ENCODE measurements at regions not wholly inside any gene's neighbourhood (a gene's known extent, or its start where the extent isn't known, plus 50 kb on each side); places are given as distances from the start of the nearest gene placed in this dataset.
A peak's percentile ranks its signal among the peaks of the same experiment; 100 is the strongest.

DNA sequence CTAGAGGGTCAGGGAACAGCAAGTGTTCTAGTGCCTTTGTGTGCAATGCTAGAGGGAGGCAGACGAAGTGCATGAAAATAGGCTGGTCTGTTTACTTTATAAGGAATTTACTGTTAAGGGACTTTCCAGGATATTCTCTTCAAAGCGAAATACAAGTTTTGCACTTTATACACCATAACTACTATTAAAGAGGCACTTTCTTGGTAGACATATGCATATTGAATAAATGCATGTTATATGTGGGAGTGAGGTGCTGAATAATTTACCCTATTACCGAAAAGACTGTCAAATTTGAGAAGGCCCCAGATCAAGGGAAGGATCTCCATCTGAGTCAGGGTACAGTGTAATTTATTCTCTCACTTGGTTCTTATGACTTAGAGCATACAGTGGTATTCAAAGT lies 310.5 kb downstream of the S1PR1 start:
- H3K27me3 Mint-ChIP-seq (ENCODE audit: low read depth): no peaks in the 10 kb centered on the region

DNA sequence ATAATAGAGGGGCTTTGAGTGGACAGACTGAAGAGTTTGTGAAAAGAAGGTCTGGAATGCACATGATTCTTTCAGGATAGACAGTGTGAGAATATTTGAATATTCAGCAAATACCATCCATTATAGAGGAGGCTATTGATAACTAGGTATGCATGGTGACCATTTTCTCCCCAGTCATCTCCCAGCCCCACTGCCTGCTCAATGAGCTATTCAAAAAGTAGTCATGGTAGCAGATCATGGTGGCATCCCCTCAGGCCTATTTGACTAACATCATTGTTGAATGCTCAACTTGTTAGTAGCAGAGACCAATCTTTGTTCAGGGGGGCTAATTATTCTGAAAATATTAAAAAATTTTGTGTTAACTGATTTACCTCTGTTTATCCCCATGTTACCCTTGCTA lies 311.6 kb downstream of the S1PR1 start:
- Mint-ChIP-seq H3K4me3 (no peak overlapping the region), H3K4me1 (peaks cover 34% of the 10 kb centered on the region), H3K9me3 (peaks cover 10% of the 10 kb centered on the region), H3K27me3 (ENCODE audit: low read depth) (no peaks in the 10 kb centered on the region), H3K27ac (peak overlapping the region; percentile 8), H3K36me3 (peaks cover 4% of the 10 kb centered on the region)
- no peak for DNase-seq (ENCODE audit: low spot score in 2 of 2, unreplicated experiment in 2 of 2)
- TF ChIP-seq, protein P1, sequence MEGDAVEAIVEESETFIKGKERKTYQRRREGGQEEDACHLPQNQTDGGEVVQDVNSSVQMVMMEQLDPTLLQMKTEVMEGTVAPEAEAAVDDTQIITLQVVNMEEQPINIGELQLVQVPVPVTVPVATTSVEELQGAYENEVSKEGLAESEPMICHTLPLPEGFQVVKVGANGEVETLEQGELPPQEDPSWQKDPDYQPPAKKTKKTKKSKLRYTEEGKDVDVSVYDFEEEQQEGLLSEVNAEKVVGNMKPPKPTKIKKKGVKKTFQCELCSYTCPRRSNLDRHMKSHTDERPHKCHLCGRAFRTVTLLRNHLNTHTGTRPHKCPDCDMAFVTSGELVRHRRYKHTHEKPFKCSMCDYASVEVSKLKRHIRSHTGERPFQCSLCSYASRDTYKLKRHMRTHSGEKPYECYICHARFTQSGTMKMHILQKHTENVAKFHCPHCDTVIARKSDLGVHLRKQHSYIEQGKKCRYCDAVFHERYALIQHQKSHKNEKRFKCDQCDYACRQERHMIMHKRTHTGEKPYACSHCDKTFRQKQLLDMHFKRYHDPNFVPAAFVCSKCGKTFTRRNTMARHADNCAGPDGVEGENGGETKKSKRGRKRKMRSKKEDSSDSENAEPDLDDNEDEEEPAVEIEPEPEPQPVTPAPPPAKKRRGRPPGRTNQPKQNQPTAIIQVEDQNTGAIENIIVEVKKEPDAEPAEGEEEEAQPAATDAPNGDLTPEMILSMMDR (IDR thresholded peaks at IDR 0.05; ENCODE audit: unreplicated experiment): no peak

More for the DNA sequence above, 310.5 kb downstream of the S1PR1 start:
- TF ChIP-seq, protein P1 (IDR thresholded peaks at IDR 0.05; ENCODE audit: unreplicated experiment): no peak
- Mint-ChIP-seq H3K4me1 (peaks cover 36% of the 10 kb centered on the region), H3K36me3 (peaks cover 4% of the 10 kb centered on the region), H3K27ac (peak overlapping the region; percentile 35), H3K4me3 (no peak overlapping the region), H3K9me3 (peaks cover 10% of the 10 kb centered on the region)
- no peak for DNase-seq (ENCODE audit: low spot score in 2 of 2, unreplicated experiment in 2 of 2)

DNA sequence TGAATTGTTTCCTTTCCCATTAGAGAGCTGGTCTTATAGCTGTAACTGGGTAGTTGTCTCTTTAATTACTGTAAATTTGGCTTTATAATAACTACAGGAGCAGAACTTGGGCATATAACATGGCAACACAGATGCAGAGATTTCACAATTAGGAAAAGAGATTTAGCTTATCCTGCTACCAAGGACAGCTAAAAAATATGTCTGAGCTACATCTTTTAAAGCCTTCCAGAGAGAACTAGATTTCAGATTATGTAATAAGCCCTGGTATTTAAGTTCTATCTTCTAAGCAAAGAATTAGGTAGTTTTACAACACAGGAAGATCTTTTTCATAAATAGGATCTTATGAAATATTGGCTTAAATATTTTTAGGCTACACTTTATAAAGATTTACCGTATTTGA lies 313.8 kb downstream of the S1PR1 start:
- TF ChIP-seq, protein P1 (IDR thresholded peaks at IDR 0.05; ENCODE audit: unreplicated experiment): no peak
- Mint-ChIP-seq H3K36me3 (peaks cover 9% of the 10 kb centered on the region), H3K27ac (peak overlapping the region; percentile 87), H3K4me3 (no peak overlapping the region), H3K4me1 (peaks cover 30% of the 10 kb centered on the region), H3K9me3 (peaks cover 24% of the 10 kb centered on the region), H3K27me3 (ENCODE audit: low read depth) (no peaks in the 10 kb centered on the region)
- DNase-seq (ENCODE audit: low spot score in 2 of 2, unreplicated experiment in 2 of 2): no peak

DNA sequence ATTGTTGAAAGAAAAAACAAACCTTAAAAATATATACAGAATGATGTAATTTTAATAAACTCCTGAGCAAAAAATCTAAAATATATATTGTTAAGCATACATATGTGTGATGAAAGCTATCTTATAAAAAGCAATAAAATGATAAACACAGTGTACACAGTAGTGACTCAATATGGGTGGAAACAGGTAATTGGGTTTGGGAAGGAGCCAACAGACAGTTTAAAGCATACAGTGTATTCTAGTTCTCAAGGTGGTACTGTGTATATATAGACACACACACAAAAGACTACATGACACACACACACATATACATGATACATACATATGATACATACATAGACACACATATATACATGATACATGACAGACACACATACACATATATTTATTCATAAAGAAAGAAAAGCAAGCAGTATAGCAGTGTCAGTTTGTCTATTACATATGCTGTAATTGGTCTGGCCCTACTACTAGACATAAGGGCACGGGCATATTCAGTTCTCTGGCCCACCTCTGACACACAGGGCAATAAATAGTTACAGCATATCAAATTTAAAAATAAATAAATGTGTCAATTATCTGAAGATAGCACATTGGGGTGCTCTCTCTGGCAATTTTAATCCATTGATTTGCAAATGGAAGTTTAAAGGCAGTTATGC lies 330.2 kb downstream of the S1PR1 start:
- no peaks in the 10 kb centered on the region for H3K27me3 Mint-ChIP-seq (ENCODE audit: low read depth)
- no peak overlapping the region for H3K4me3 Mint-ChIP-seq
- TF ChIP-seq, protein P1 (IDR thresholded peaks at IDR 0.05; ENCODE audit: unreplicated experiment): no peak
- H3K27ac Mint-ChIP-seq: no peak overlapping the region
- peaks cover 8% of the 10 kb centered on the region for H3K9me3 Mint-ChIP-seq
- DNase-seq (ENCODE audit: low spot score in 2 of 2, unreplicated experiment in 2 of 2): no peak
- peaks cover 3% of the 10 kb centered on the region for H3K36me3 Mint-ChIP-seq
- peaks cover 9% of the 10 kb centered on the region for H3K4me1 Mint-ChIP-seq

DNA sequence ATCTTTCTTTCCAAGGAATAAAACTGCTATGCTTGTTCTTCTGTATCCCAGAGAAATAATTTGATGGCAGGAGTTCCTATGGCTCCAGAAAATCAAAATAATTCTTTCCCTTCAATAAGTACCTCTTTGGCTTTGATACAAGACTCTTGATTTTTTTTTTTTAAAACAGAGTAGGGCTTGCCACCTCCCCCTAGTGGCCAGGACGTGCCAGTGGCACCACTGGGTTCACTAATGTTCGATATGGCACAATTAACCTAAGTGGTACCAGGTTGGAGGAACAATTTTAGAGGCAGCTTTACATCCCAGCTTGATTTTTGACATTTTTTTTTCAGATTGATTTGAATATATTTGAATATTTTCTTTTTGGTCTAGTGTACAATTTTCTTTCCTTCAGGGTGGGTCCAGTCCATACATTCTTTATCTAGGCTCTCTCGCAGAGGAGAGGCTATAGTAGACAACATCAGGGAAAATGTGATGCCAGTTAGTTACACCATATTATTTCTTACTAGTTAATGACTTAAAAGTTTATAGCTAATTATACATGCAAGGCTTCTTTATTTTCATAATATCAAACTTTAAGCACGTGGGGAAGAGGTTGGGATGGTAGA lies 330.9 kb downstream of the S1PR1 start:
- DNase-seq (ENCODE audit: low spot score in 2 of 2, unreplicated experiment in 2 of 2): no peak
- Mint-ChIP-seq H3K27ac (no peak overlapping the region), H3K27me3 (ENCODE audit: low read depth) (no peaks in the 10 kb centered on the region), H3K9me3 (peaks cover 8% of the 10 kb centered on the region), H3K4me1 (peaks cover 9% of the 10 kb centered on the region), H3K36me3 (peaks cover 3% of the 10 kb centered on the region), H3K4me3 (no peak overlapping the region)
- TF ChIP-seq, protein P1 (IDR thresholded peaks at IDR 0.05; ENCODE audit: unreplicated experiment): peak; percentile 82

All from mesothelial cell of epicardium (in vitro differentiated cells).